AG04450 (cell line): ENCODE measurements at regions not wholly inside any gene's neighbourhood (a gene's known extent, or its start where the extent isn't known, plus 50 kb on each side); places are given as distances from the start of the nearest gene placed in this dataset.

Experiments used
- CTCF ChIA-PET: fragments of 300-600, 350-600 bp; formaldehyde crosslinking; extraction: SDS; loops from one replicate; lab custom pipeline; 2022; ENCODE audit warnings: antibody characterized with exemption, inconsistent platforms; lab: Charles Lee
- POLR2A ChIA-PET: fragments of 350-600 bp; formaldehyde crosslinking; extraction: SDS; loops from one replicate; lab custom pipeline; 2021; ENCODE audit warnings: antibody characterized with exemption, inconsistent platforms; lab: Yijun Ruan, JAX
- DNase-seq: peaks from one replicate; pipeline ENCODE4 v3.0.0-alpha.2; 2011; ENCODE audit warnings: low read depth, low spot score
- H3K27ac ChIP-seq: one replicate; pipeline ENCODE4 v1.5.1; 2012; ENCODE audit warnings: low read depth, low read length, control low read depth
- H3K27me3 ChIP-seq: one replicate; pipeline ENCODE4 v1.6.0; 2012; ENCODE audit warnings: low read length; ENCODE audit not compliant: control insufficient read depth, insufficient read depth
- H3K4me3 ChIP-seq: 2 replicates; pipeline ENCODE4 v1.5.1; 2011; ENCODE audit warnings: mild to moderate bottlenecking, low read depth, low read length, control low read depth
- H3K9me3 ChIP-seq: 2 replicates; pipeline ENCODE4 v1.5.1; 2012; ENCODE audit warnings: low read length; ENCODE audit not compliant: control insufficient read depth, insufficient read depth
- TF ChIP-seq, protein P1 (sequence below): IDR thresholded peaks from 2 replicates; pipeline ENCODE4 v1.5.1; 2011; ENCODE audit warnings: low read depth, low read length, control low read depth, inconsistent platforms

DNA sequence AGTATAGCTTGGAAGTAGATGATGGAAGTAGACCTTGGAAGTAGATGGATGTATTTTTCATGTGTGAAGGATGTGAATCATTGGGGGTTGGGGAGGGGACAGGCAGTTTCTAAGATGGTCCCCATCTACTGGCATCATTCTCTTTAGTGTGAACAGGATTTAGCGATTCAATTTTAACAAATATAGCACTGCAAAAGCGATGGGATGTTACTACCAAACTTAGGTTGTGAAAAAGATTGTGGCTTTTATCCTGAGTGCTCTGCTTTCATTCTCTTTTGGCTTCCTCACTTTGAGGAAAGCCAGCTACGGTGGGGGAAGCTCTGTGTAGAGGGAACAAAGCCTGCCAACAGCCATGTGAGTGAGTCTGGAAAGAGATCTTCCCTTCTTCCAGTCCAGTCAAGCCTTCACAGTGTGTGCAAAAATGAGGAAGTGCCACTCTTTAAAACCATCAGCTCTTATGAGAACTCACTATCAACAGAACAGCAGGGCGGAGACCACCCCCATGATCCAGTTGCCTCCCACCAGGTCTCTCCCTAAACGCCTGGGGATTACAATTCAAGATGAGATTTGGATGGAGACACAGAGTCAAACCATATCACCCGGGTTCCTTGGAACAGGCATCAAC is 441.4 kb downstream of the SH3GL2 start:
- POLR2A ChIA-PET, result no interaction called here

DNA sequence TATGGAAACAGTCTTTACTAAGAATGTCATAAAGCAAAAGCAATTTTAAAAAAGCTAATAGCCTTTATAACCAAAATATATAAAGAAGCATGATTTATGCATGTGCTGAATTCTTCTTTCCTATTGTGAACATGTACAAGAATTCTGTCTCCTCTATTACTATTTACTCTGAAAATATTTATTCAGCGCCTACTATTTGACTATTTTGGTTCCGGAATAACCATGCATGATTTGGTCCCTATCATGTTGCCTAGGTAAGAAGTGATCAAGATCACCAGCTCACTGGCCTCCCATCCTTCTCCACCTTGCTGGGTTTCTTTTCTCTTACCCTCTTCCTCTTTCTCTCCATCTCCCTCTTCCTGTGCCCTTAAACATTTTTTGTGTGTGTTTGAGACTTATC is 443.8 kb downstream of the SH3GL2 start:
- POLR2A ChIA-PET, result no interaction called here
- TF ChIP-seq, protein P1, sequence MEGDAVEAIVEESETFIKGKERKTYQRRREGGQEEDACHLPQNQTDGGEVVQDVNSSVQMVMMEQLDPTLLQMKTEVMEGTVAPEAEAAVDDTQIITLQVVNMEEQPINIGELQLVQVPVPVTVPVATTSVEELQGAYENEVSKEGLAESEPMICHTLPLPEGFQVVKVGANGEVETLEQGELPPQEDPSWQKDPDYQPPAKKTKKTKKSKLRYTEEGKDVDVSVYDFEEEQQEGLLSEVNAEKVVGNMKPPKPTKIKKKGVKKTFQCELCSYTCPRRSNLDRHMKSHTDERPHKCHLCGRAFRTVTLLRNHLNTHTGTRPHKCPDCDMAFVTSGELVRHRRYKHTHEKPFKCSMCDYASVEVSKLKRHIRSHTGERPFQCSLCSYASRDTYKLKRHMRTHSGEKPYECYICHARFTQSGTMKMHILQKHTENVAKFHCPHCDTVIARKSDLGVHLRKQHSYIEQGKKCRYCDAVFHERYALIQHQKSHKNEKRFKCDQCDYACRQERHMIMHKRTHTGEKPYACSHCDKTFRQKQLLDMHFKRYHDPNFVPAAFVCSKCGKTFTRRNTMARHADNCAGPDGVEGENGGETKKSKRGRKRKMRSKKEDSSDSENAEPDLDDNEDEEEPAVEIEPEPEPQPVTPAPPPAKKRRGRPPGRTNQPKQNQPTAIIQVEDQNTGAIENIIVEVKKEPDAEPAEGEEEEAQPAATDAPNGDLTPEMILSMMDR, result no peak
- Histone ChIP-seq H3K27ac (no peak overlapping the region), H3K9me3 (no peaks in the 10 kb centered on the region), H3K27me3 (no peaks in the 10 kb centered on the region), H3K4me3 (no peak overlapping the region)
- CTCF ChIA-PET, result no interaction called here
- DNase-seq, result no peak

More for the DNA sequence above, 441.4 kb downstream of the SH3GL2 start:
- Histone ChIP-seq H3K4me3 (no peak overlapping the region), H3K27me3 (no peaks in the 10 kb centered on the region), H3K9me3 (no peaks in the 10 kb centered on the region), H3K27ac (no peak overlapping the region)
- TF ChIP-seq, protein P1, result no peak
- DNase-seq, result no peak
- CTCF ChIA-PET, result no interaction called here

DNA sequence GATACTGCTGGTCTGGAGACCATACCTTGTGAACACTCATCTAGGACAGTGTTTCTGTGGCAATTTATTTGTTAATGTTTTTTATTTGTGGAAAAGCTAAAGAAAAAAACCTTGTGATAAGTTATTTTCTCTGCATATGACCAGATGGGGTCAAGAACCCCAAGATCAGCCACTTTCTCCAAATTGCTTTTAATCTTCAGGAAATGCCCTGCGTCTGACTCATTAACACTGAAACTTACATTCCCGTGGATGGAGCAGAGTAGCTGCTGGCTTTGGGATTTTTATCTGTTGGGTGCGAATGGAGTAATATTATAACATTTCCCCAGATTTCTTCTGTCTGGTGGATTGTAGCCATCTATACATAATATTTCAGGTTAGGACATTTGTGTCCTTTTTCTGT is 444.5 kb downstream of the SH3GL2 start:
- ChIA-PET CTCF (no interaction called here), POLR2A (no interaction called here)
- Histone ChIP-seq H3K27ac (no peak overlapping the region), H3K9me3 (no peaks in the 10 kb centered on the region), H3K4me3 (no peak overlapping the region), H3K27me3 (no peaks in the 10 kb centered on the region)
- TF ChIP-seq, protein P1, result no peak
- DNase-seq, result no peak

DNA sequence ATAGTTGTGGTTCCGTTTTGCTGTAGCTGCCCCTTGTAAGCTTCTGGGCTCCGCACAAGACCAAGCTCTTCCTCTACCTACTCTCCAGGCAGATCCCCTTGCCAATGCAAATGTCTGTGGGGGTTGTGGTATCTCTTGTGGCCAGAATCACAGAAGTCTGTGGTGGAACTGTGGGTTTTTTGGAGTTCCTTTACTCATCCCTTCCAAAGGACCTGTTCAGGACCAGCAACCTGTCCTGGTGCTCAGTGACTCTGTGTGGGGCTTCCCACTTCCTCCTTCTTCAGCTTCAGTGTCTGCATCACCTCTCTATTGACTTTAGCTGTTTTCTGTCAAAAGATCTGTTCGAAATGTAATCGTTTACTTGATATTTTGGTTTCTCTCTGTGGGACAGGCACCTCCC is 441.3 kb upstream of the ADAMTSL1 start:
- no peak for DNase-seq
- no peak overlapping the region for H3K4me3 ChIP-seq
- ChIA-PET CTCF (no interaction called here), POLR2A (no interaction called here)
- H3K27me3 ChIP-seq, result no peaks in the 10 kb centered on the region
- no peaks in the 10 kb centered on the region for H3K9me3 ChIP-seq
- no peak overlapping the region for H3K27ac ChIP-seq
- TF ChIP-seq, protein P1, result no peak

DNA sequence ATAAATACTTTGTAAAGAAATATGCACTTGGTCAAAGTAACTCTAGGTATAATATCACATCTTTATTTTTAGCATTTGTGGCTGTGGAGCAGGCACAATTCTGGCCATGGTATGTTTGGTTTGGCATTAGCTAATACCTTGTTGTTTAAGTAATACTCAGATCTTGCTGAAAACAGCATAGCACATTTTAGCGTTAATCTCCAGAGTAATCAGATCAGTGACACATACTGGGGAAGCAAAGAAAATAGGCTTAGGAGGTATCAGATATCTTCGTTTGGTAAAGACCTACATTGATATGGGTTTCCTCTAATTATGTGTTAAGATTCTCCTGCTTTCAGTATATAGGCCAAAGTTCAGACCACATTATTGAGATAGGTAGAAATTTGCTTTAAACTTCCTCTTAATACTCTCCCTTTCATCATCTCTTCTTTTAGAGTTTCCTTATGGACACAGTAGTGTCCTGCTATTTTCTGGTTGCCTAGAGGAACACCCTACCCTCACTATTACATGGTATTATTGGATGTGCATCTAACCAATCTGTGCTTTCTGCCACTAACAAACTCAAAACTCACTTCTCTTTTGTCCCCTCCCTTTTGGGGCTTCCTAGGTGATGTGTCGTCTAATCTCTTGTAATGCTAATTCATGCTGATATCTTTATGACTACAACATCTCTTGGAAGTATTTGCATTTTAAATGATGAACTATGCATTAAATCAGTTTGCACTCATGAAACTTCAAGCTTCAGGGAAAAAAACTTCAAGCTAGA is 437.3 kb upstream of the ADAMTSL1 start:
- Histone ChIP-seq H3K27ac (no peak overlapping the region), H3K9me3 (no peaks in the 10 kb centered on the region), H3K27me3 (no peaks in the 10 kb centered on the region), H3K4me3 (no peak overlapping the region)
- CTCF ChIA-PET, result no interaction called here
- POLR2A ChIA-PET, result no interaction called here
- no peak for DNase-seq
- TF ChIP-seq, protein P1, result no peak
